ENCODE measurements at regions not wholly inside any gene's neighbourhood (a gene's known extent, or its start where the extent isn't known, plus 50 kb on each side); places are given as distances from the start of the nearest gene placed in this dataset.

DNA sequence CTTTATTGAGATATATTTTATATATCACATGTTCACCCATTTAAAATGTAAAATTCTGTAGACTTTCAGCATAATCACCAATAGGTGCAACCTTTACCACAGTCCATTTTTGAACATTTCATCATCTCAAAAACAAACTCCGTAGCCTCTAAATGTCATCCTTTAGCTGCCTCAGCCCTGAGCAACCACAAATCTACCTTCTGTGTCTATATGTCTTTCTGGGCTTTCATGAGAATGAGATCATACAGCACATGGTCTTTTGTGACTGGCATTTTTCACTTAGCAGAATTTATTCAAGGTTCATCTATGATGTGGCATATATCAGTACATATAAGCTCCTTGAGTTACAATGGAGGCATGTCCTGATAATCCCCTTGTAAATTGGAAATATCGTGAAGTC, 320.5 kb downstream of the ETS1 start:
- DNase-seq (ENCODE audit: low read depth) = no peak

DNA sequence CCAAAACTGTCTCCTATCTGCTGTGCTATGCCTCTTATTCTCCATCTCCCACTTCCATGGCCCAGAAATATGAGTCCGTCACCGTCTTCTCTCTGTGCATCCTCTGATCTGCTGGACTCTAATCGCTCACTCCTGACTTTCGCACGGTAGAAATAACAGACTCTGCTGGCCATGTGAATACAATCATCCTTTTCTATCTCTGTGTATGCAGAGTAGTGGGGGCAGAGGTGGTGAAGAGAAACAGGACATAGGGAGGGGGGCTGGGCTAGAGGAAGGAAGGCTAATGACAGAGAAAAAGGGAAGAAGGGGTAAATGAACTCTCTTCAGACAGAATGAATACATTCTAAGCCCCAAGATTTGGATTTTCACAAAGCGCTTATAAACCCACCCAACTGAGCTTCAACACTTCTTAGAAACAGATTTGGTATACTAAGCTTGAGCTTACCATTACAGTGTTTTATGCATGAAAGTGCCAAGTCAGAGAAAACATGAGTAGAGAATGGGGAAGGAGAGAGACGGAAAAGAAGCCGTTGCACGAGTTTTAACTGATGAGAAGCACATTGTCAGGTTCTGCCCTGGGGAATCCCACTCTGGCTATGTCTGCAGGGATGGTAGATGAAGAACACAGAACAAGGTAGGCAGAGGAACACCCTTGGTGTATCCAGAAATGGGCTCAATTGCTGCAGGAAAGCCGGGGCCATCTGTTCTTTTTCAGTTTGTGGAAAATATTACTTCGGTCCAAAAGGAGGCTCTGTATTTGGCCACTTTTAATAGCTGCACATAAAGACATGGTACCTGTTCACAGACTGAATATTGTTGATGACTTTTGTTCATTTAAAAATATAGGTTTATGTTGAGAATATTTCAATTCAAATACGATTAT, 324.7 kb downstream of the ETS1 start:
- no peak for DNase-seq (ENCODE audit: low read depth)

DNA sequence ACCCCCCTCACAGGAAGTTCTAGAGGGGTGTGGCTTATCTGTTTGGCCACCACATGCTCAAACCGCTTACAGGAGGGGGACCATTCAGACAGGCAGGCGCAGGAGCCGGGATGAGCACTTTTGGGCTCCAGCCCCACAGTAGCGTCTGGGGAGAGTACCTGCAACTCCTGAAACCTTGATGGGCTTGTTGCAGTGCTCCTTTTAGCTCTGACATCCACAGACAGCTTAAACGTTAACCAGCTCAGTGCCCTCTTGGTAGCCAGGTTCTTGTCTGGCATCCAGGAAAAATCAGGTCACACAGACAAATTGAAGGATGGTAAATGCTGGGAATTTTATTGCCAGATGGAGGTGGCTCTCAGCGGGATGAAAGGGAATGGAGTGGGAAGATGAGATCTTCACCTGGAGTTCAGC, 326.3 kb downstream of the ETS1 start:
- DNase-seq (ENCODE audit: low read depth) = no peak

DNA sequence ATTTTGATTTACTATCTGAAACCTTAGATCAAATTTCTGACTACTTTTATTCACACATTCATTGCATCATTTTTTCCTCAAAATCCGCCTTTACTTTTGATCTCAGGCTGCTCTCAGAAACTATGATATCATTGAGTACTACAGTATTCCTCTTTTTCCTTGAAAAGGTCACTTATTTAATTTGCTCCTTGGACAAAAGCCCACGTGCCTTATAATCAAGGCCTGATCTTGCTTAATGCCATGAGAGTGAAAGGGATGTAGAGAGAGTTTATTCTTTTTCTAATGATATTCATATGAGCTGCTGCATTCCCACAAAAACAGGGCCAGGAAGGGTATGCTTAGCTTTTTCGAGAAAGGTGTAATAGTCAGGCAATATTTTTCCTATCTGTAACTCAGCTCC, 327.0 kb downstream of the ETS1 start:
- no peak for DNase-seq (ENCODE audit: low read depth)

DNA sequence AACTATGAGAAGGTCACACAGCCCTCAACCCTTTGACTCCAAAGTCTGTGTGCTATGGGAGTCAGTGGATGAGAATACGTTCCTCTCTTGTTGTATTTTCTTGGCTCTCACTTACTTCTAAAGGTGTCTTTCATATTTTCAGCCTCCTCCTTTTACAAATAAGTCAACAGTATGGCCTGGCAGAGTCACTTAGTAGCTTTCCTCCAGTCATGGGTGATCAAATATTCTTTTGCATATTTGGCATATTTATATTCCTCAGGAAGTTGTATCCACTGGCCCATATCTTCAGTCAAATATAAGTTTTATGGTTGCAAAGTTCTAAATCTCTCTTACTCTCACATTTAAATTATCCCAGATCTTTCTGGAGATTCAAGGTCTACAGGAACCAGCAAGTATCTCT, 327.5 kb downstream of the ETS1 start:
- no peak for DNase-seq (ENCODE audit: low read depth)

DNA sequence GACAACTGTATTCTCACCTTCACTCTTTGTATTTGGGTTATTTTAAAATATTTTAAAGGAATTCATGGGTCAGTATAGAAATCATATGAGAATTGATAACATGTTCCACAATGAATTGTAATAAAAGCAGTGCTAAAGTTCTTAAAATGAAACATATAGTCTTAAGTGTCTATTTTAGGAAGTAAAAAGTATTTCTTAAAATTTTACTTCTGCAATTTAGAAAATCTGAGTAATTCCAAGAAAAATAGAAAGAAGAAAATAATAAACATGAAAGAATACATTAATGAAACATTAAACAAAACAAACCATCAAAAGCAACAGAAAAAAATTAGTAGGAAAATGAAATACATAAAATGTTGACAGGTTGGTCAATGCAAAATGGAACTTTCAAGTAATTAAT, 332.4 kb downstream of the ETS1 start:
- DNase-seq (ENCODE audit: low read depth) = no peak

DNA sequence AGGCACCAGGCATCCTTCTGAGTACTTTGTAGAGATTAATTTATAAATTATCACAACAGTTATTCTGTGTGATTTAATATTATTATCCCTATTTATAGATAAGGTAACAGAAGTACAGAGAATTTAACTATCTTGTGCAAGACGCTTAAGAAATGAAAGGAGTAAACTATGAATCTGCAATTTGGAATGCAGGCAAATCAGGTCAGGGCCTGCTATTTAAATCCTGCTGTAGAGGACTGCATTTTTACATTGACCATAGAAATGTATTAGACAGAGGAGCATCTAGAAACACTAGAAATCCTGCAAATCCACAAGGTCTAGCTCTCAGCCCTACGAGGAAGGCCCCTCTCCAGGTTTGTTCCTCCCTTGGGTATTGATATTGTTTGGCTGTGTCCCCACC, 336.2 kb downstream of the ETS1 start:
- no peak for DNase-seq (ENCODE audit: low read depth)

DNA sequence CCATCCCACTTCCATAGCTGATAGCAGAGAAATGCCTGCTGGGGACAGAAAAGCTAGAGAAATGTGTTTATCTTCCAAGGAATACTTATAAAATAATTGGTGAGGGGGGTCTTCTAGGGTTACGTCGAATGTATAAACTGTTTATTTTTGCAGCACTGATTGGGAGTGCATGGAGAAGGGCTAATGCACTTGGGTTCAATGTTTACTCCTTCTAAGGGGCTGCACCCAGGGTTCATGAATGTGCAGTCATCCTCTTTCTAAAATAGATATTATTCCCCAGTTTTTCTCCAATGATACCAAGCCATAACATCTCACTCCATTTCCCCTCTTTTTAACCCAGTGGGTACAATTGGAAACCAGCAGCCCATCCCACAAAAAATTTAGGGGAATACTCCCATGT, 336.9 kb downstream of the ETS1 start:
- no peak for DNase-seq (ENCODE audit: low read depth)

DNA sequence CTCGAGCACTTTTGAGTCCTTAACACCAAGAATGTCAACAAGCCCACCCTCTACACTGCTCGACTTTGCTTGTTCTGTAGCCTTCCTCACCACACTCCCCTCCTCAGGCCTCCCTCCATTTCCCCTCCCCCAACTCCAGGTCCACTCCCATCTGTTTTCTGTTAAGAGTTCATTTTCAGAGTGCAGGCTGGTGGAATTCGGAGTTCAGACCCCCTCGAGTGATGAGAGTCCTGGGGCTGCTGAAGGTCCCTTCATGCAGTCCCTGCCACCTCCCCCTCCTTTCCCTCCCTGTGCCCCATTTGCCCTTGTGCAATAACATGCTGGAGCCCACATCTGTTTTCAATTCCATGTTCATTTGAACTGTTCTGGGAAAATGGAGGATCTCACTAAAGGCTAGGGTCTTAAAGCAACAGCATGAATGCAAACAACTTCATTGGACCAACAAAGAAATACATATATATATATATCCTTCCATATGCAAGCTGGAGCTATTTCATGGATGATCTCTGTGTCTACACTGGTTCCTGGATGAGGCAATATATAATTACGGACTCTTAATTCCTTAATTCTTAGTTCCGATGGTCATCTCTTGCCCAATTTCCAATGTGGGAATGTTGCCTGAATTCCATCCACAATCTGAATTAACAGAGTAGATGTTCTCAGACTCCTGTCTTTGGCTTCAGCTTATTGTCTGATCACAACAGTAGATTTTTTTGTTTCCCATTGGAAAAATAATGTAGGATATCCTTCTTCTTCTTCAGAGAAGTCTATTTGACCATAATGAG, 340.4 kb downstream of the ETS1 start:
- DNase-seq (ENCODE audit: low read depth) = no peak

DNA sequence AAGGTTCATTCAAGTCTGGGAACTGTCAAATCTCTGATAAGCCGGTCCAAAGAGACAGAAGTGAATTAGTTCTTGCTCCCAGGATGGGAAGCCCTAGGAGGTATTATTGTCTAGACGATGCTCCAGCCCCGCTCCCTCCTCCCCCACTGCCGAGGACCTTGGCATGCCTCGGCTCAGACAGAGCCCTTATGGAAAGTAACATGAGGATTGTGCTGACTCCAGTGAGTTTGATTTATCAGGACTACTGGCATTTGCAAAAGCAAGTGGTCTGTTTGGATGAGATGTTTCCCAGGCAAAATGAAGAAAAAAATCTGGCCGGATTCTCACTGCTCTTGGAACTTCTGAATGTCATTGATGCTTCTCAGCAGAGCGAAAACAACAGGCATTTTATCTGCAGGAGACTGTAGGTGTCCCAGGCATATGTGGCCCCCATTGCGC, 341.0 kb downstream of the ETS1 start:
- DNase-seq (ENCODE audit: low read depth) = no peak

DNA sequence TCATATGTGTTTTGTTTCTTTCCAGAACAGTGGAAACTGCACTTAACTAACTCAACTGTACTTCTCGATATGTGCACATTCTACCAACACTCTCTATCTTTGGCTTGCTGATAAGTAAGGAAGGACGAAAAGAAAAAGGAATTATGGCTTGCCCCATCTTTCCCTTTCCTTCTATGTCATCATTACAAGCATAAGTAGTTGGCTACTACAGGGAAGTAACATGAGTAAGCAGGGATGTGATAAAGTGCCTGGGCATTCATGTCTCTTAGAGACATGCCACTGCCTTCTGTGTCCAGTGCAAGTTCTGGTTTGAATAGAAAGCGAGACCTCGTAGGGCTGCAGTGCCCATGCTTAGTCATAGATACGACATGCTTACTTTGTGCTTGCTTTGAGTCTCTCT, 342.5 kb downstream of the ETS1 start:
- no peak for DNase-seq (ENCODE audit: low read depth)

DNA sequence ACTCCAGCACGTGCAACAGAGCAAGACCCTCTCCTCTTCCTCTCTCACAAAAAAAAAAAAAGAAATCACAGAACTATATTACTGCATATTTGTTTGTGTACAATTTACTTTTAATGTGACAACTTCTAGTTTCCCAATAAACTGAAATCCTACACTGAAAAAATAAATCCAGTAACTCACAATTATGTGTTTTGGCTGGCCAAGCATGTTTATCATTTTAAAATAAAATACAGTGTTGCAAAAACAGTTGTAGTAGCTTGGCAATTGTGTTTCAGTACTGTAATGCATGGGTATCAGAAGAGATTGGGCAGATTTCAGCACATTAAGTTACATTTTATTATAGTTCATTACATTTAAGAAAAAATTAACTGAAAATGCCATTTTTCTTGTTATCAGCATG, 344.9 kb downstream of the ETS1 start:
- no peak for DNase-seq (ENCODE audit: low read depth)

DNA sequence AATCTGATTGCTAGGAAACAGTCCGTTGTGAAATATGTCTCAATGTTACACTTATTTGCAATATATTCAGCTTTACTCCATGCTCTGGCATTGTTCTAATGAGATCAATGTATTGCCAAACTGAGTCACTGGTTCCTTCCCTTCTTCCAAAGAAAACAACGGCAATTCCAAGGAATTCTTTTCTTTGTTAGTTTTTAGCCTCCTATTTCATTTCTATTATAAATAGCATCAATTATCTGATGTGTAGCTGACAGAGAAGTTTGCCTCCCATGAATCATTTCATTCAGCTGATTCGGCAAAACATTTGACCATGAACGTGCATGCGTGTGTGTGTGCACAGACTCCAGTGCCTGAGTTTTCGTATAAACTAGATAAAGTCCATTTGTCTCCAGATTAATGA, 346.8 kb downstream of the ETS1 start:
- no peak for DNase-seq (ENCODE audit: low read depth)

DNA sequence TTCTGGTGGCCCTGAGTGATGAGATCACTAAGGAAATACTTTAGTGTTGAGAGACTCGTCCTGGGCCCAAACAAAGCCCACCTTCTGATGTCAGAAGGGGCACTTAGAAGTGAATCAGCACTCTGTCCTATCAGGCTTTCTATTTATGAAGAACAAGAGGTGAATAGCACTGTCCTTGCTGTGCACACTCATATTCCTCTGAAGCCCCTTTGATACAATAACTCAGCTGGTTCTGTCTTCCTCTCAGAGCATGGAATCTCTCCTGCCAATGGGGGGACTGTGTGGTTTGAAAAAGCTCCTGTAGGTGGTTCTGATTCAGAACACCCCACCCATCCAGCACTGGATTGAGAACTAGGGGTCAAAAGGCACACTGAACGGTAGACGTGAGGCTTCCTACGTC, 348.1 kb downstream of the ETS1 start:
- no peak for DNase-seq (ENCODE audit: low read depth)

DNA sequence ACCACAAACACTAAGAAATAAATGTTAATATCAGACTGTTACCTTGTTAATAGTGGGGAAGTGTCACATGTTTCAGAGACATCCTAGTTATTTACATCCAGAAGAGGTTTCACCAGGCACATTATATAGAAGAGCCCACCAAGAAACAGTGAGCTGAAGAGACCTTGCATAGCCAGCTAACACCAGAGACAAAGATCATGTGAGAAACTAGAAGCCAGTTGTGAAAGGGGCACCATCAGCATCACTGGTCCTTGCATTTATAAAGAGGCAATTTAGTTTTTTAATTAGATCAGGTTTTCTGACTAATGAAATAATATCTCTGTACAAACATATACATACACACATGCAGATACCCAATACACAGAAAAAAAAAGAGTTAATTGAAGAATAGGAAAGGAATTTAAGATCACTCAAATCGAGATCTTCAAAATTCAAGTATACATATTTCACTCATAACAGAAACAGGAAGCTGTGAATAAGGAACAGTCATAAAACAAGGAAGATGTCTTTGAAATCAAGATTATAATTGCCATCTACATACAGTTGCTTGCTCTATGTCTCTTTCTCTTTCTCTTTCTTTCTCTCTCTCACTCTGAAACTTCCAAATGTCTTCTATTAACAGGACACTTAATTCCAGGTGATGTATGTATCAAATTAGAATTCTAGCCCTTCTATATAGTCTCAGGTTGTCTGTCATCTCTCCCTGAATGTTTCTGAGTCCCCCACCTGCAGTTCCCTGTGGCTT, 348.7 kb downstream of the ETS1 start:
- no peak for DNase-seq (ENCODE audit: low read depth)

DNA sequence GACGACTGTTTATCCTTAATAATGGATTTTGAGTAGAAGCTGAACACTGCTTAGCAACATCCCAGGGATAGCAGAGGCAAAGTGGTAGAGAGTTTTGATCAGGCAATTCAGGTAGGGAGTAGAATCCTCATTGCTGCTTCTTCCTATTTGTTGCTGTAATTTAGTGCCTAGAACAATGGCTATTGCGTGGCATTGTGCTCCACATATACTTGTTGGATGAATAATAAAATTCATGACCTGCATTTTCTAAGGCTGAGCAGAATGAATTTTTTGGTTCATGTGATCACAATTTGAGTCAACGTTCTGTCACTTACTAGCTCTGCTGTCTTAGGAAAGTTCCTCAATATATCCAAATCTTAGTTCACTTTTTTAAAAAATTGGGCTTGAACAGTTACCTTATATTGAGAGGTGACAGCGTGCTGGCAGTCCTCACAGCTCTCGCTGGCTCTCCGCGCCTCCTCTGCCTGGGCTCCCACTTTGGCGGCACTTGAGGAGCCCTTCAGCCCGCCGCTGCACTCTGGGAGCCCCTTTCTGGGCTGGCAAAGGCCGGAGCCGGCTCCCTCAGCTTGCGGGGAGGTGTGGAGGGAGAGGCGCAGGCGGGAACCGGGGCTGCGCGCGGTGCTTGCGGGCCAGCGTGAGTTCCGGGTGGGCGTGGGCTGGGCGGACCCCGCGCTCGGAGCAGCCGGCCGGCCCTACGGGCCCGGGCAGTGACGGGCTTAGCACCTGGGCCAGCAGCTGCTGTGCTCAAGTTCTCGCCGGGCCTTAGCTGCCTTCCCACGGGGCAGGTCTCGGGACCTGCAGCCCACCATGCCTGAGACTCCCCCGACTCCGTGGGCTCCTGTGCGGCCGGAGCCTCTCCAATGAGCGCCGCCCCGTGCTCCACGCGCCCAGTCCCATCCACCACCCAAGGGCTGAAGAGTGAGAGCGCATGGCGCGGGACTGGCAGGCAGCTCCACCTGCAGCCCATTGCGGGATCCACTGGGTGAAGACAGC, 350.6 kb downstream of the ETS1 start:
- no peak for DNase-seq (ENCODE audit: low read depth)

DNA sequence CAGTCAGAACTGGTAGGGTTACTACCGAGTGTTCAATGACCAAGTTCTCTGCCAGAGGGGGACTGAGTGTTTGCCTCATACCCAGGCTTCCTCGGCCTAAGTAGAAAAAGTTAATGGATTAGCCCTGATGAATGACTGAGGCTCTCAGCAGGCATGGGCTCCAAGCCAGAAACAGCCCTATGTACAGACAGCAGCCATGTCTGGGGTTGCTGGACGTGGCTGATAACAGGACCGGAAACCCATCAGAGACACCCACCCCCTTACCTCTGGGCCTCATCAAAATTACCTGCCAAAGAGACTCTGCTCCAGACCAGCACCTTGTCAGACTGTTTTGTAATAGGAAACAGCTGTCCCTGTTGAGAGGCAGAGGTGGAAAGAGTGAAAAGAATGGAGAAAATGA, 351.4 kb downstream of the ETS1 start:
- no peak for DNase-seq (ENCODE audit: low read depth)

DNA sequence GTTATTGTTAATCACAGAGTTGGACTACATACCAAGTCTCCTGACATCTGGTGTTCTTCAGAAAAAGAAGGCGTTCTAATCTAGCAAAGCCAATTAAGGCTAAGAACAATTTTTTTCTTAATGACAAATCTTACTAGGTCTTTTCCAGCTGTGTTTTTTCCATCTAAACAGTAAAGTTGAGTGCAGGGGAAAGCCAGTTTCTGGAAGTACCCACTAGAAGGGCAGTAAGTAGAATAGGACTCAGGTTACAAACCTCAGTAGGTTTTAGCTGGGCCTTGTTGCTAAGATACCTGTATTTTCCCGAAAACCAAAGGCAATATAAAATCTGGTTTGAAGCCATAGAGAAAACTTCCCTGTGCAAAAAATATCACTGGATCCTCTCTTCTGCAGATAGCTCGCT, 351.9 kb downstream of the ETS1 start:
- peak; percentile 25 for DNase-seq (ENCODE audit: low read depth)

DNA sequence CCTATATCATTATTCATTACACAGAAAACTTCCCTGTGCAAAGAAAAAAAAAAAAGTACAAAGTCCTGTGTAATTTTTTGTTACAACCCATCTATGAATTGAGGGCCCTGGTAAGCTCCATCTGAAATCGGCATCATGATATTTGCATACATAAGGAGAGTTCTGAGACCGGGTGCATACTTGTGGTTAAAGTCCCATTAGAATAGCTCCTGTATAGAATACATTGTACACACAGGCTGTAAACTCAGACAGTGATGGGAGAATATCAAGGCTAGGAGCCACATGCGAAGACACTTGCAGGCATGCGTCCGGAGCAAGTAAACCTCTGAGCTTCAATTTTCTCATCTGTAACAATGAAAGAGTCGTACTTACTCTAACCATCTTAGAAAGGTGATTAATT, 353.2 kb downstream of the ETS1 start:
- no peak for DNase-seq (ENCODE audit: low read depth)

DNA sequence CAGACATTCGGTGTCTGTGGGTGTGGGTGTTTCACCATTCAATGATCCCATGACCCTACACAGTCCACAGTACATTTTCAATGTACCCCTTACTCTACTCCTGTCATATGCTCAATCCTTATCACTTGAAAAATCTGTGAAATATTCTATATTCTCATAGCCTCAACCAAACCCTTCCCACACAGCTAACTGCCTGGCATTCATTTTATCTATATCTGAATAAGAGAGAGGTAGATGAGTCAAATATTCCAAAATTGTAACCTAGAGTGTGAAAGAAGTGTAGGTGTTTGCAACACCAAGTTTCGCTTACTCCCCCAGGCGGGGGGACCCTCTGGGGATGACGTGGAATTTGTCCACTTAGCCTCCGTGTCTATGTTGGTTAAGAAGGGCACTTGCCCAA, 354.8 kb downstream of the ETS1 start:
- DNase-seq (ENCODE audit: low read depth) = no peak
